ENCODE measurements at regions not wholly inside any gene's neighbourhood (a gene's known extent, or its start where the extent isn't known, plus 50 kb on each side); places are given as distances from the start of the nearest gene placed in this dataset.
"Not testable (repeated sequence)": the region's sequence is repeated elsewhere in the genome, so short reads cannot be mapped to it uniquely, and the experiment has no call there.

DNA sequence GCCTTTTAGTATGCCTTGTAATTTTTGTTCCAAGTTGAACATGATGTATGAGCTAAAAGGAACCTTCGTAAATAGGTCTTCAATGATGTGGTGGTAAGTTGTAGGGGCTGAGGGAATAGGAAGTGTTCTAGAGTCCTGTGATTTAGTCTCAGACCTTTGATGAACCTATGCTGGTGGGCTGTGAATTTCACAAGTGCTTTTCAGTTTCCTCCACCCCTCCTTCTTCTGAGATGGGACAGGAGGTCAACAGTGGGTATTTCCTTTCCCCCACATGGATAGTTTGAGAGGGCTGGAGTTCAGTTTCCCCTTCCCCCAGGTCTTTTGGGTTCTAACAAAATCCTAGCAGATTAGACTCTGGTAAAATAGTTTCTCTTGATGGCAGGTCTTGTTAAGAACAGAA lies 121.0 kb upstream of the ATXN1 start:
- H3K9me3 Mint-ChIP-seq = peaks cover 6% of the 10 kb centered on the region
- no peaks in the 10 kb centered on the region for H3K4me1 Mint-ChIP-seq (ENCODE audit: low read depth)
- DNase-seq (ENCODE audit: low spot score) = no peak
- H3K36me3 Mint-ChIP-seq (ENCODE audit: low read depth) = no peaks in the 10 kb centered on the region
- H3K4me3 Mint-ChIP-seq = no peak overlapping the region
- peaks cover 47% of the 10 kb centered on the region for H3K27me3 Mint-ChIP-seq (ENCODE audit: low read depth)
- H3K27ac Mint-ChIP-seq = no peak overlapping the region

DNA sequence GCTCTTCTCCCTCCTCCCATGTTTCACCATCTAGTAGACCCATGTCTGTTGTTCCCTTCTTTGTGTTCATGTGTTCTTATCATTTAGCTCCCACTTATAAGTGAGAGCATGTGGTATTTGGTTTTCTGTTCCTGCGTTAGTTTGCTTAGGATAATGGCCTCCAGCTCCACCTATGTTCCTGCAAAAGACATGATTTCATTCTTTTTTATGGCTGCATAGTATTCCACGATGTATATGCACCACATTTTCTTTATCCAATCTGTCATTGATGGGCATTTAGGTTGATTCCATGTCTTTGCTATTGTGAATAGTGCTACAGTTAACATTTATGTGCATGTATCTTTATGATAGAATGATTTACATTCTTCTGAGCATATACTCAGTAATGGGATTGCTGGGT lies 115.6 kb upstream of the ATXN1 start:
- peaks cover 55% of the 10 kb centered on the region for H3K27me3 Mint-ChIP-seq (ENCODE audit: low read depth)
- DNase-seq (ENCODE audit: low spot score); H3K4me1 Mint-ChIP-seq (ENCODE audit: low read depth); H3K27ac Mint-ChIP-seq; H3K4me3 Mint-ChIP-seq; H3K36me3 Mint-ChIP-seq (ENCODE audit: low read depth): not testable (repeated sequence)
- H3K9me3 Mint-ChIP-seq = peaks cover 13% of the 10 kb centered on the region

DNA sequence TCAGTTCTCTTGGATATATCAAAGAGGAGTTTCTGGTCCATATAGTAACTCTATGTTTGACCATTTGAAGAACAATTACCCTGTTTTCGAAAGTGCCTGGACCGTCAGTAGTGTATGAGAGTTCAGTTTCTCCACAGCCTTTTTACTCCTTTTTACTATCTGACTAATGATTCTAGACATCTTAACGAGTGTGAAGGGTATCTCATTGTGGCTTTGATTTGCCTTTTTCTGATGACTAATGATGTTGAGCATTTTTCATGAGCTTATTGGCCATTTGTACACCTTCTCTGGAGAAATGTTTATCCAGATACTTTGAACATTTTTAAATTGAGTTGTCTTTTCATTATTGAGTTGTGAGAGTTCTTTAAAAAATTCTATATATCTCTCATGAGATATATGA lies 114.9 kb upstream of the ATXN1 start:
- H3K36me3 Mint-ChIP-seq (ENCODE audit: low read depth) = no peaks in the 10 kb centered on the region
- no peak overlapping the region for H3K27ac Mint-ChIP-seq
- H3K4me3 Mint-ChIP-seq = no peak overlapping the region
- H3K27me3 Mint-ChIP-seq (ENCODE audit: low read depth) = peaks cover 53% of the 10 kb centered on the region
- H3K9me3 Mint-ChIP-seq = peaks cover 13% of the 10 kb centered on the region
- H3K4me1 Mint-ChIP-seq (ENCODE audit: low read depth) = no peaks in the 10 kb centered on the region
- no peak for DNase-seq (ENCODE audit: low spot score)

DNA sequence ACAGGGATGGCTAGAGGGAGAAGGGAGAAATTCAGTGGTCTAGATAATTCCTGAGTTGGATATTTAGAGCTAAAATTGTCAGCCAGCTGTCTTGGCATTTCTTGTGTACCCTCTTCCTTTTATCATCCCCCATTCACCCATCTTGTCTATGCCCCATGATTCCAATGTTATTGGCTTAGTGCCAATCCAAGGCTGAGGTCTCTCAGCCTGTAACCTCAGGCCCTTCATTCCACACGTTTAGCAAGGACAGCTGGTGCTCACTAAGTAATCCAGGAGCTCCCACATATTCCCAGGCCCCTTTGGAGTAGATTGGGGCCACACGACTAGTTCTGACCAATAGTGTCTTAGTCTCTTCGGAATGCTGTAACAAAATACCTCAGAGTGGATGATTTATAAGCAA lies 112.4 kb upstream of the ATXN1 start:
- Mint-ChIP-seq H3K27ac (no peak overlapping the region), H3K4me3 (no peak overlapping the region), H3K27me3 (ENCODE audit: low read depth) (peaks cover 47% of the 10 kb centered on the region), H3K4me1 (ENCODE audit: low read depth) (no peaks in the 10 kb centered on the region), H3K36me3 (ENCODE audit: low read depth) (no peaks in the 10 kb centered on the region), H3K9me3 (peaks cover 13% of the 10 kb centered on the region)
- no peak for DNase-seq (ENCODE audit: low spot score)

DNA sequence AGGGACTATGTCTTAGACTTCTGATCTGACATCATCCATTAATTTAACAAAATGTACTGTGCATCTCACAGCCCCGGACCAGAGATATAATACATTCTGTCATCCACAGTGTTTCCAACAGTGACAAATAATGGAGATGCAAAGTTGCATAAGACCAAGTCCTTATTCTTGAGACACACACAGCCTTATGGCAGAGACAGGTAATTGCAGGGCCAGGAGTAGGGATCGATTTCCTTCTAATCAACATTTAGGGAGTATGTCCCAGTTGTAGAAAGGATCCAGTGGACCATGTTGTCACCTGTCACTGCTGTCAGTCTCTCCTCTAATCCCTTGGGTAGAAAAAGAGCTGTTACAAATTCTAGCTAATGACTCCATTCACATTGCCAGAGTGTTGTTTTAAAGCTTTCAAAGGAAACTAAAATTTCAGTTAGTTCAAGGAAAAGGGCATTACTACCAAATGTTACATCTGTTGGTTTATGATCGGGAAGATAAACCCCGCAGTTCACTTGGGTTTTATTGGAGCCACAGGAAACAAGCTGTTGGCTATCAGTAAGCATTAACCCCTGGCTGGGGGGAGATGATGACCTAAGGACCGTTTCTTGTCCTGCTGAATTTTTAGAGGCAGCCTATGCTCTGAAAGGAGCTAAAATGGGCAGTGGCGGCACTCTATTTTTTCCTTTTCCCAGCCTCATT lies 111.4 kb upstream of the ATXN1 start:
- no peak for DNase-seq (ENCODE audit: low spot score)
- Mint-ChIP-seq H3K36me3 (ENCODE audit: low read depth) (no peaks in the 10 kb centered on the region), H3K4me3 (no peak overlapping the region), H3K9me3 (peaks cover 8% of the 10 kb centered on the region), H3K27me3 (ENCODE audit: low read depth) (peaks cover 50% of the 10 kb centered on the region), H3K27ac (no peak overlapping the region), H3K4me1 (ENCODE audit: low read depth) (no peaks in the 10 kb centered on the region)

DNA sequence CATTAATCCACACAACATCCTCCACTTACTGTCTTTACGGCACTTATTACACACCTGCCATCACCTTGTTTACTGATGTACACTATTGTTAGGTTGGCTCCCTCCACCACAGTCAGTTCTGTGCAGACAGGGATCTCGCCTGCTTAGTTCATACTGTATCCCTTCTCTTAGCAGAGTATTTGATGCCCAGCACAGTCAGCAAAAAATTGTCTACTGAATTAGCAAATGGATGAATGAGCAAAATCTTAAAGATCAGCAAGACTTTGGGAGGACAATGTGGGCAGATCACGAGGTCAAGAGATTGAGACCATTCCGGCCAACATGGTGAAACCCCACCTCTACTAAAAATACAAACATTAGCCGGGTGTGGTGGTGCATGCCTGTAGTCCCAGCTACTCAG lies 109.8 kb upstream of the ATXN1 start:
- Mint-ChIP-seq H3K4me3 (no peak overlapping the region), H3K27me3 (ENCODE audit: low read depth) (peaks cover 48% of the 10 kb centered on the region), H3K9me3 (no peaks in the 10 kb centered on the region), H3K36me3 (ENCODE audit: low read depth) (no peaks in the 10 kb centered on the region), H3K27ac (no peak overlapping the region), H3K4me1 (ENCODE audit: low read depth) (no peaks in the 10 kb centered on the region)
- no peak for DNase-seq (ENCODE audit: low spot score)

DNA sequence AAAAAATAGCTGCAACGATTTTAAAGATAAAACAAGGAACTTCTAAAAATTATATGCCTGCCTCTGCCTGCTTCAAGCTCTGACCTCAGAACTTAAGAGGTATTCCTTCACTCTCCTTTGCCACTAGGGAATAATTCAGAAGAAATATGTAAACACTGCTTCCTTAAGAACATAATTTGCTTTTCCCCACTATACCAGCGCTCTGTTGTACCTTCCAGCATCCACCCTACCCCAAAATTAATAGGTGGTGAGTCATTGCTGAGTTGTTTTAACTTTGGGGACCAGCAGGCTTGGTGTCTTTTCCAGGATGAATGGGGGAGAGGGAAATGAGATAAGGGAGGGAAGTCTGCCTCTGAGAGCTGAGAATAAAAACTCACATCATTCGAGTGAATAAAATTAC lies 107.7 kb upstream of the ATXN1 start:
- H3K4me1 Mint-ChIP-seq (ENCODE audit: low read depth) = no peaks in the 10 kb centered on the region
- no peaks in the 10 kb centered on the region for H3K36me3 Mint-ChIP-seq (ENCODE audit: low read depth)
- DNase-seq (ENCODE audit: low spot score) = no peak
- H3K27ac Mint-ChIP-seq = no peak overlapping the region
- peaks cover 45% of the 10 kb centered on the region for H3K27me3 Mint-ChIP-seq (ENCODE audit: low read depth)
- H3K4me3 Mint-ChIP-seq = no peak overlapping the region
- no peaks in the 10 kb centered on the region for H3K9me3 Mint-ChIP-seq

DNA sequence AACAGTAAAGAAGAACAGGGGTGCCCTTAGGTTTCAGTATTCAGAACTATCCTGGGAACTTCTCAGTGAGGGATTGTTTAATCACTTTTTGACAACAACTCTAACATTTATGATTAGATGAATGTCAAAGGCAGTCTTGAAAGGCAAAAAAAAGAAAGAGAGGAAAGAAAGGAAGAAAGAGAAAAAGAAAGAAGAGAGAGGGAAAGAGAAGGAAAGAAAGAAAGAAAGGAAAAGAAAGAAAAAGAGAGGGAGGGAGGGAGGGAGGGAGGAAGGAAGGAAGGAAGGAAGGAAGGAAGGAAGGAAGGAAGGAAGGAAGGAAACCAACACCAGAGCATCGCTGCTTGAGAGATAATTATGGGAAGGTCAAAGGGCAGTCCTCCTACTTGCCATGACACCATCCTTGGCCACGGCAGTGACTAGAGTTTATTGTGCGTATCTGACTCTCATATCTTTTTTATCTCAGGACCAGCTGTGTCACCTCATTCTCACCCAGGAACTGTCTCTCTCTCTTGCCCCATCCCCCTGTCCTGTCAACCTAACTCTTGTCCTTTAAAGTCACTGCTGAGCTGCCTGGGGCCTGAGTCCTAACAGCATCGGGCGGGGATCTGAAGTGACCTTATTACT lies 96.8 kb upstream of the ATXN1 start:
- no peak for DNase-seq (ENCODE audit: low spot score)
- Mint-ChIP-seq H3K4me3 (no peak overlapping the region), H3K27ac (no peak overlapping the region)

DNA sequence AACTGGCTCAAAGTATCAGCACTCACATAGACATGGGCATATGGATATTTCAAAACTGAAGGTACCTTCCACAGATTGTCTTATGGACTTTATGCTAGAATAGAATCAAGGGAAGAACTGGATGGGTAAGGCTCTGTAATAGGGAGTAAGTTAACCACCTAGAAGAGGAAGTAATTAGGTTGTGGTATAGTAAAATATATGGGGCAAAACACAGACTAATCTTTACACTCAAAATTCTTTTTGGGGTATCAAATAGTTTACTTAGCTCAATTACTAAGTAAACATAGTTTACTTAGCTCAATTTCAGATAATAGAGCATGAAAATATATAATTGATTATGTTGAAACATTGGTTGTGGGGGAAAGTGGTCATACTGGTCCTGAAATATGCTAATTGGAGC lies 94.2 kb upstream of the ATXN1 start:
- no peak overlapping the region for H3K4me3 Mint-ChIP-seq
- peaks cover 42% of the 10 kb centered on the region for H3K27me3 Mint-ChIP-seq (ENCODE audit: low read depth)
- no peak for DNase-seq (ENCODE audit: low spot score)
- H3K27ac Mint-ChIP-seq = no peak overlapping the region
- H3K4me1 Mint-ChIP-seq (ENCODE audit: low read depth) = peaks cover 25% of the 10 kb centered on the region
- peaks cover 2% of the 10 kb centered on the region for H3K36me3 Mint-ChIP-seq (ENCODE audit: low read depth)
- H3K9me3 Mint-ChIP-seq = no peaks in the 10 kb centered on the region

More for the DNA sequence above, 96.8 kb upstream of the ATXN1 start:
- H3K27me3 Mint-ChIP-seq (ENCODE audit: low read depth) = peaks cover 31% of the 10 kb centered on the region
- no peaks in the 10 kb centered on the region for H3K9me3 Mint-ChIP-seq
- H3K4me1 Mint-ChIP-seq (ENCODE audit: low read depth) = peaks cover 10% of the 10 kb centered on the region
- peaks cover 2% of the 10 kb centered on the region for H3K36me3 Mint-ChIP-seq (ENCODE audit: low read depth)

DNA sequence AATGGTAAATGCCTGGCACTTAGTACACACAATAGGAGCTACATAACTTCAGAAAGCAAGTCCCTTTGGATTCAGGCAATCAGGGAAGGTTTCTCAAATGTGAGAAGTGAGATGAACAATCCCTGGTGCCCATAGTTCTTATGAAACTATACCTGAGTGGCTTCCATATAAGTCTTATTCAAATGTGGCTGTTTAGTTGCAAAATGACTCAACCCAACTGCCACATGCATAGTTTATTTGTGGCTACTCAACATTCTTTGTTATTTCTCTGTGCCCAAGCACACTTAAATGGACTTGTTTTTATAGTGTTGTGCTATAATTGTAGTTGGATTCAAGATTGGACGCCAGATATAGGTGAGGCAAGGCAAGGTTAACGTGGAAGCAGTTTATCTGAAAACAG lies 93.7 kb upstream of the ATXN1 start:
- peaks cover 2% of the 10 kb centered on the region for H3K36me3 Mint-ChIP-seq (ENCODE audit: low read depth)
- no peak for DNase-seq (ENCODE audit: low spot score)
- H3K4me1 Mint-ChIP-seq (ENCODE audit: low read depth) = peaks cover 30% of the 10 kb centered on the region
- H3K27me3 Mint-ChIP-seq (ENCODE audit: low read depth) = peaks cover 46% of the 10 kb centered on the region
- H3K9me3 Mint-ChIP-seq = peaks cover 2% of the 10 kb centered on the region
- H3K27ac Mint-ChIP-seq = no peak overlapping the region
- H3K4me3 Mint-ChIP-seq = no peak overlapping the region

DNA sequence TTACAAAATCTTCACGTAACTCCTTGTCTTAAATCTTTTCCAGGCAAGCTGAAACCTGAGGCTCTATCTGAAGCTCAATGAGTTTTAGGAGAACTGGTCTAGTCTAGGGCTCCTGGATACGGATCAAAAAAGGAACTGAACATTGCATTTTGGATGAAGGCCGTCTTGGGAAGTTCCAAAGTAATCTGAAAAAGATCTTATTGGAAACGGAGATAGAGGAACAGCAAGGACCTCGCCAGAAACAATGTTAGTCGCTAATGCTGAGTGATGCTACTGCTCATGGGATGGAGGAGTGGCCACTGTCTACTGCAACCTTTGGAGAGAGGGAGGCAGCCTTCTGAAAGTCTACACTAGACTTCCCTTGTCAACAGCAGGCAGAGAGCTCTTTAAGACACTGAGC lies 91.4 kb upstream of the ATXN1 start:
- H3K9me3 Mint-ChIP-seq = peaks cover 16% of the 10 kb centered on the region
- no peak for DNase-seq (ENCODE audit: low spot score)
- peaks cover 44% of the 10 kb centered on the region for H3K4me1 Mint-ChIP-seq (ENCODE audit: low read depth)
- peaks cover 47% of the 10 kb centered on the region for H3K27me3 Mint-ChIP-seq (ENCODE audit: low read depth)
- H3K27ac Mint-ChIP-seq = no peak overlapping the region
- H3K4me3 Mint-ChIP-seq = no peak overlapping the region
- H3K36me3 Mint-ChIP-seq (ENCODE audit: low read depth) = peaks cover 3% of the 10 kb centered on the region

DNA sequence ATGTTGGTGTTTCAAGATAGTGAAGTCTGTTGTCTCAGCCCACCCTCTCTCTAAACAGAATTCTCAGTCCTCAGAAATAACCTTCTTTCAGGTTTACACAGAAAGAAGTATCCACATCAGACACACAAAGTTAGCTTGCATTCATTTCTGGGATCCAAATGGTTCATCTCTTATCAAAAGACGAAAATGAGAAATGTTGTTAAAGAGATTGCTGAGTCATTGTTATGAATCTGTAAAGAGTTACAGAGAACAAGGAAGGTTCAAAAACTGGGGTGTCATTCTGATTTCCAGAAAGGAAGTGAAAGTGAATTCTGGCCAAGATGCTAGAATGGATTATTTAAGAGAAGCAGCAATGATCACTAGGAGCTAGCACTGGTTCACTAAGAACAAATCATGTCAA lies 90.5 kb upstream of the ATXN1 start:
- DNase-seq (ENCODE audit: low spot score) = no peak
- Mint-ChIP-seq H3K4me1 (ENCODE audit: low read depth) (peaks cover 44% of the 10 kb centered on the region), H3K4me3 (no peak overlapping the region), H3K36me3 (ENCODE audit: low read depth) (peaks cover 3% of the 10 kb centered on the region), H3K27ac (no peak overlapping the region), H3K27me3 (ENCODE audit: low read depth) (peaks cover 52% of the 10 kb centered on the region), H3K9me3 (peaks cover 16% of the 10 kb centered on the region)

DNA sequence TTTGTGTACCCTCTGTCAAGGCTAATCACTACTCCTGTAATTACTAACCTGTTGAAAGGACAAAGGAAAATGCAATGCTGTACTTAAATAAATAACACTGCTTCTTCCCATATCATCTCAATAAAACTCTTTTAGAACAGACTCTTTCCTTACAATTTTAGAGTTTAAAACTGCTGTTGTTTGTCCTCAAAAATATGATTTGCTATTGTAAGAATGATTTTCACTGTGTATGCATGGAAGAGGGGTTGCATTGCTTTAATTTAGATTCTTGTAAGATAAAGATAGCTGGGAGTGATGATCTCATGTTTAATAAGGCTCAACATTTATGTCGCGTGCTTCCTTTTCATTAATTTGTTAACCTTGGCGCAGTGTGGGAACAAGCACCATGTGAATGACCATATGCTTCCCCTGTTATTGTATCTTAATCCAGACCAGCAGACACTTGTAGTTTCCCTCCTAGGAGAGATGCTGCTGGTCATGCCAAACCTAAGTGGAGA lies 89.8 kb upstream of the ATXN1 start:
- peaks cover 44% of the 10 kb centered on the region for H3K4me1 Mint-ChIP-seq (ENCODE audit: low read depth)
- peaks cover 55% of the 10 kb centered on the region for H3K27me3 Mint-ChIP-seq (ENCODE audit: low read depth)
- H3K9me3 Mint-ChIP-seq = peaks cover 16% of the 10 kb centered on the region
- H3K27ac Mint-ChIP-seq = no peak overlapping the region
- peaks cover 3% of the 10 kb centered on the region for H3K36me3 Mint-ChIP-seq (ENCODE audit: low read depth)
- no peak overlapping the region for H3K4me3 Mint-ChIP-seq
- DNase-seq (ENCODE audit: low spot score) = no peak

DNA sequence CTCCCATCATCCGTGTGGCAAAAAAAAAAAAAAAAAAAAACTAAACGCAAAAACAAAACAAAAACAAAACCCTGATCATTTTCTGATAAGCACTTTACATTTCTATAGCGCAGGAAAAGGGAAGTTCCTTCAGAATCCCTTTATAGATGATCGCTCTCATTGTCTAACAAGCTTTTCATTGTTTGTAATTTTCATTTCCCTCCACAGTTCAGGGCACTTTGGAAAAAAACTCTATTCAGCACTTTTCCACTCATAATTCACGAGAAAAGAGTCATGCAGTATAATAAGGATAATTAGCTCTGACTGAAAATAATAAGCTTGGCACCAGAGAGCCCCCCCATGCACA lies 89.4 kb upstream of the ATXN1 start:
- H3K4me3 Mint-ChIP-seq = no peak overlapping the region

More for the DNA sequence above, 89.4 kb upstream of the ATXN1 start:
- Mint-ChIP-seq H3K36me3 (ENCODE audit: low read depth) (peaks cover 3% of the 10 kb centered on the region), H3K27ac (no peak overlapping the region), H3K9me3 (peaks cover 16% of the 10 kb centered on the region), H3K27me3 (ENCODE audit: low read depth) (peaks cover 50% of the 10 kb centered on the region), H3K4me1 (ENCODE audit: low read depth) (peaks cover 44% of the 10 kb centered on the region)
- DNase-seq (ENCODE audit: low spot score) = no peak

Data from T-helper 2 cell treated with Interferon-gamma antibody and Interleukin-4, amounts not matched to agents 5 μg/mL and 100 μg/mL, for 36 hours (primary cell).